ENCODE measurements at regions not wholly inside any gene's neighbourhood (a gene's known extent, or its start where the extent isn't known, plus 50 kb on each side); places are given as distances from the start of the nearest gene placed in this dataset.
"Not testable (repeated sequence)": the region's sequence is repeated elsewhere in the genome, so short reads cannot be mapped to it uniquely, and the experiment has no call there.

GRCh38 chr13:111696121-111696520 lies 370.8 kb upstream of the SOX1 start:
- DNase-seq = not testable (repeated sequence)

GRCh38 chr13:111702059-111702458 lies 364.9 kb upstream of the SOX1 start:
- DNase-seq = not testable (repeated sequence)

Data from activated naive CD4-positive, alpha-beta T cell (primary cell).